ENCODE measurements at regions not wholly inside any gene's neighbourhood (a gene's known extent, or its start where the extent isn't known, plus 50 kb on each side); places are given as distances from the start of the nearest gene placed in this dataset.

GRCh38 chr6:30801950-30802349 lies 57.6 kb upstream of the IER3 start:
- H3K4me3 ChIP-seq, result no peak overlapping the region
- no peaks in the 10 kb centered on the region for H3K27me3 ChIP-seq
- intact Hi-C loops (cut with DNase I), result no loop called here
- H3K27ac ChIP-seq, result no peak overlapping the region
- no peak for DNase-seq
- TF ChIP-seq CTCF (IDR thresholded peaks at IDR 0.05) (no peak), POLR2A (IDR thresholded peaks at IDR 0.05) (no peak), EP300 (IDR thresholded peaks at IDR 0.05) (no peak), POLR2AphosphoS5 (IDR thresholded peaks at IDR 0.05) (no peak)
- H3K9me3 ChIP-seq, result no peaks in the 10 kb centered on the region
- no peaks in the 10 kb centered on the region for H3K36me3 ChIP-seq
- no peaks in the 10 kb centered on the region for H3K4me1 ChIP-seq
- WGBS, 2 donors, result 92 to 94% methylated on average over 8 of the region's 8 CpGs

GRCh38 chr6:30800871-30801270 lies 56.5 kb upstream of the IER3 start:
- no peaks in the 10 kb centered on the region for H3K27me3 ChIP-seq
- WGBS, 2 donors, result 81% methylated on average over 6 of the region's 6 CpGs
- TF ChIP-seq POLR2AphosphoS5 (IDR thresholded peaks at IDR 0.05) (no peak), CTCF (IDR thresholded peaks at IDR 0.05) (no peak), POLR2A (IDR thresholded peaks at IDR 0.05) (no peak), EP300 (IDR thresholded peaks at IDR 0.05) (no peak)
- H3K9me3 ChIP-seq, result no peaks in the 10 kb centered on the region
- no peaks in the 10 kb centered on the region for H3K36me3 ChIP-seq
- H3K27ac ChIP-seq, result peak overlapping the region in 2 of 4 donors; percentile 37 to 49
- no peaks in the 10 kb centered on the region for H3K4me1 ChIP-seq
- no peak overlapping the region for H3K4me3 ChIP-seq
- no peak for DNase-seq
- intact Hi-C loops (cut with DNase I), result no loop called here

GRCh38 chr6:30799210-30799609 lies 54.9 kb upstream of the IER3 start:
- no peak for DNase-seq

GRCh38 chr6:30798494-30798893 lies 54.1 kb upstream of the IER3 start:
- Histone ChIP-seq H3K27me3 (no peaks in the 10 kb centered on the region), H3K36me3 (no peaks in the 10 kb centered on the region), H3K27ac (no peak overlapping the region), H3K4me3 (no peak overlapping the region), H3K9me3 (no peaks in the 10 kb centered on the region), H3K4me1 (peaks cover 0 to 7% (median 5%) of the 10 kb centered on the region in 4 donors)
- 82 to 85% methylated on average over 3 of the region's 3 CpGs for WGBS, 2 donors
- intact Hi-C loops (cut with DNase I), result no loop called here
- TF ChIP-seq POLR2A (IDR thresholded peaks at IDR 0.05) (no peak), CTCF (IDR thresholded peaks at IDR 0.05) (no peak), POLR2AphosphoS5 (IDR thresholded peaks at IDR 0.05) (no peak), EP300 (IDR thresholded peaks at IDR 0.05) (no peak)
- DNase-seq, result no peak

More at GRCh38 chr6:30799210-30799609, 54.9 kb upstream of the IER3 start:
- no peaks in the 10 kb centered on the region for H3K9me3 ChIP-seq
- H3K36me3 ChIP-seq, result no peaks in the 10 kb centered on the region
- peaks cover 0 to 3% (median 0%) of the 10 kb centered on the region in 4 donors for H3K4me1 ChIP-seq
- WGBS, 2 donors, result 69 to 83% methylated on average over 3 of the region's 3 CpGs
- H3K27me3 ChIP-seq, result no peaks in the 10 kb centered on the region
- no peak overlapping the region for H3K4me3 ChIP-seq
- TF ChIP-seq POLR2A (IDR thresholded peaks at IDR 0.05), result no peak
- intact Hi-C loops (cut with DNase I), result no loop called here
- H3K27ac ChIP-seq, result no peak overlapping the region

GRCh38 chr6:30795549-30796293 lies 51.4 kb upstream of the IER3 start:
- Histone ChIP-seq H3K36me3 (no peaks in the 10 kb centered on the region), H3K4me1 (peaks cover 0 to 9% (median 7%) of the 10 kb centered on the region in 4 donors), H3K4me3 (no peak overlapping the region), H3K27ac (no peak overlapping the region), H3K9me3 (no peaks in the 10 kb centered on the region), H3K27me3 (no peaks in the 10 kb centered on the region)
- 86 to 94% methylated on average over 3 of the region's 3 CpGs for WGBS, 2 donors
- TF ChIP-seq CTCF (IDR thresholded peaks at IDR 0.05) (no peak), POLR2A (IDR thresholded peaks at IDR 0.05) (no peak), POLR2AphosphoS5 (IDR thresholded peaks at IDR 0.05) (no peak), EP300 (IDR thresholded peaks at IDR 0.05) (no peak)
- no peak for DNase-seq
- intact Hi-C loops (cut with DNase I), result no loop called here
